ENCODE measurements at regions not wholly inside any gene's neighbourhood (a gene's known extent, or its start where the extent isn't known, plus 50 kb on each side); places are given as distances from the start of the nearest gene placed in this dataset.

- DNase-seq, result no peak
- no peak overlapping the region for H3K27ac Mint-ChIP-seq (ENCODE audit: unreplicated experiment)
- no peak for TF ChIP-seq CTCF (IDR thresholded peaks at IDR 0.05; ENCODE audit: partially characterized antibody, unreplicated experiment)
- H3K27me3 Mint-ChIP-seq (ENCODE audit: unreplicated experiment), result peaks cover 4% of the 10 kb centered on the region
- no peak overlapping the region for H3K4me3 Mint-ChIP-seq (ENCODE audit: unreplicated experiment)
- peaks cover 7% of the 10 kb centered on the region for H3K9me3 Mint-ChIP-seq (ENCODE audit: unreplicated experiment)
- H3K4me1 Mint-ChIP-seq (ENCODE audit: low read depth, unreplicated experiment), result peaks cover 3% of the 10 kb centered on the region
- H3K36me3 Mint-ChIP-seq (ENCODE audit: unreplicated experiment), result peaks cover 19% of the 10 kb centered on the region
Observed at GRCh38 chr2:16063251-16063850, 123.0 kb downstream of the MYCN start.

GRCh38 chr2:16062471-16063250 is 122.3 kb downstream of the MYCN start:
- H3K27ac Mint-ChIP-seq (ENCODE audit: unreplicated experiment), result no peak overlapping the region
- no peak for TF ChIP-seq CTCF (IDR thresholded peaks at IDR 0.05; ENCODE audit: partially characterized antibody, unreplicated experiment)
- H3K27me3 Mint-ChIP-seq (ENCODE audit: unreplicated experiment), result peaks cover 4% of the 10 kb centered on the region
- no peak for DNase-seq
- peaks cover 19% of the 10 kb centered on the region for H3K36me3 Mint-ChIP-seq (ENCODE audit: unreplicated experiment)
- no peak overlapping the region for H3K4me3 Mint-ChIP-seq (ENCODE audit: unreplicated experiment)
- H3K9me3 Mint-ChIP-seq (ENCODE audit: unreplicated experiment), result peaks cover 7% of the 10 kb centered on the region
- no peaks in the 10 kb centered on the region for H3K4me1 Mint-ChIP-seq (ENCODE audit: low read depth, unreplicated experiment)

GRCh38 chr2:16061441-16062217 is 121.3 kb downstream of the MYCN start:
- Mint-ChIP-seq H3K27ac (ENCODE audit: unreplicated experiment) (no peak overlapping the region), H3K36me3 (ENCODE audit: unreplicated experiment) (peaks cover 19% of the 10 kb centered on the region), H3K4me1 (ENCODE audit: low read depth, unreplicated experiment) (no peaks in the 10 kb centered on the region), H3K27me3 (ENCODE audit: unreplicated experiment) (peaks cover 4% of the 10 kb centered on the region), H3K4me3 (ENCODE audit: unreplicated experiment) (no peak overlapping the region), H3K9me3 (ENCODE audit: unreplicated experiment) (peaks cover 7% of the 10 kb centered on the region)
- TF ChIP-seq CTCF (IDR thresholded peaks at IDR 0.05; ENCODE audit: partially characterized antibody, unreplicated experiment), result no peak
- no peak for DNase-seq

- DNase-seq, result no peak
- H3K9me3 Mint-ChIP-seq (ENCODE audit: unreplicated experiment), result peaks cover 7% of the 10 kb centered on the region
- TF ChIP-seq CTCF (IDR thresholded peaks at IDR 0.05; ENCODE audit: partially characterized antibody, unreplicated experiment), result no peak
- peaks cover 19% of the 10 kb centered on the region for H3K36me3 Mint-ChIP-seq (ENCODE audit: unreplicated experiment)
- no peak overlapping the region for H3K27ac Mint-ChIP-seq (ENCODE audit: unreplicated experiment)
- H3K27me3 Mint-ChIP-seq (ENCODE audit: unreplicated experiment), result peaks cover 4% of the 10 kb centered on the region
- H3K4me1 Mint-ChIP-seq (ENCODE audit: low read depth, unreplicated experiment), result peaks cover 2% of the 10 kb centered on the region
- no peak overlapping the region for H3K4me3 Mint-ChIP-seq (ENCODE audit: unreplicated experiment)
Observed at GRCh38 chr2:16060936-16061338, 120.6 kb downstream of the MYCN start.
